ENCODE measurements at regions not wholly inside any gene's neighbourhood (a gene's known extent, or its start where the extent isn't known, plus 50 kb on each side); places are given as distances from the start of the nearest gene placed in this dataset.
"Not testable (repeated sequence)": the region's sequence is repeated elsewhere in the genome, so short reads cannot be mapped to it uniquely, and the experiment has no call there.

- no peak for DNase-seq
Measured at GRCh38 chr6:169986848-169987498, 235.6 kb downstream of the ERMARD start.

- DNase-seq = no peak
Measured at GRCh38 chr6:169986171-169986847, 234.9 kb downstream of the ERMARD start.

- DNase-seq = no peak
Measured at GRCh38 chr6:169985121-169986015, 233.9 kb downstream of the ERMARD start.

GRCh38 chr6:169984181-169985120, 233.0 kb downstream of the ERMARD start:
- DNase-seq = no peak

- DNase-seq = no peak
Measured at GRCh38 chr6:169983651-169984050, 232.2 kb downstream of the ERMARD start.

- no peak for DNase-seq
Measured at GRCh38 chr6:169982461-169983386, 231.3 kb downstream of the ERMARD start.

- DNase-seq = no peak
Measured at GRCh38 chr6:169981969-169982368, 230.5 kb downstream of the ERMARD start.

- DNase-seq = no peak
Measured at GRCh38 chr6:169981568-169981967, 230.1 kb downstream of the ERMARD start.

- DNase-seq = no peak
Measured at GRCh38 chr6:169980826-169981450, 229.5 kb downstream of the ERMARD start.

GRCh38 chr6:169979873-169980432, 228.5 kb downstream of the ERMARD start:
- DNase-seq = no peak

GRCh38 chr6:169978615-169979161, 227.3 kb downstream of the ERMARD start:
- DNase-seq = no peak

GRCh38 chr6:169977434-169978265, 226.2 kb downstream of the ERMARD start:
- no peak for DNase-seq

- DNase-seq = no peak
Measured at GRCh38 chr6:169976301-169977081, 225.1 kb downstream of the ERMARD start.

GRCh38 chr6:169975701-169976100, 224.3 kb downstream of the ERMARD start:
- DNase-seq = no peak

GRCh38 chr6:169975286-169975685, 223.9 kb downstream of the ERMARD start:
- DNase-seq = no peak

GRCh38 chr6:169974663-169975062, 223.2 kb downstream of the ERMARD start:
- DNase-seq = no peak

GRCh38 chr6:169973588-169974467, 222.4 kb downstream of the ERMARD start:
- not testable (repeated sequence) for DNase-seq
